Mesothelial cell of epicardium (in vitro differentiated cells): ENCODE measurements at regions not wholly inside any gene's neighbourhood (a gene's known extent, or its start where the extent isn't known, plus 50 kb on each side); places are given as distances from the start of the nearest gene placed in this dataset.

Source experiments
- DNase-seq, 2 experiments: peaks; one replicate each; pipeline ENCODE4 v3.0.0; 2021; ENCODE audit warnings: low spot score in 2 of 2; ENCODE audit not compliant: unreplicated experiment in 2 of 2
- H3K27ac Mint-ChIP-seq: 2 replicates; pipeline ENCODE4 v1.8.0; 2021; ENCODE audit warnings: mixed read lengths
- H3K27me3 Mint-ChIP-seq: 2 replicates; pipeline ENCODE4 v1.8.0; 2021; ENCODE audit warnings: low read depth, mixed read lengths
- H3K36me3 Mint-ChIP-seq: 2 replicates; pipeline ENCODE4 v1.8.0; 2021; ENCODE audit warnings: mixed read lengths
- H3K4me1 Mint-ChIP-seq: 2 replicates; pipeline ENCODE4 v1.8.0; 2021; ENCODE audit warnings: mixed read lengths
- H3K4me3 Mint-ChIP-seq: 2 replicates; pipeline ENCODE4 v1.8.0; 2021; ENCODE audit warnings: mild to moderate bottlenecking, moderate library complexity, mixed read lengths
- H3K9me3 Mint-ChIP-seq: 2 replicates; pipeline ENCODE4 v1.8.0; 2021; ENCODE audit warnings: mixed read lengths
- TF ChIP-seq, protein P1 (sequence below): fragments of 200-600 bp; sonication (generic); IDR thresholded peaks from one replicate; pipeline ENCODE4 v1.5.0; 2021; ENCODE audit warnings: antibody characterized with exemption; ENCODE audit not compliant: unreplicated experiment

GRCh38 chr7:41098846-41099245, 604.0 kb downstream of the INHBA start:
- no peaks in the 10 kb centered on the region for H3K27me3 Mint-ChIP-seq
- no peak overlapping the region for H3K27ac Mint-ChIP-seq
- DNase-seq, result no peak
- H3K36me3 Mint-ChIP-seq, result peaks cover 2% of the 10 kb centered on the region
- peaks cover 21% of the 10 kb centered on the region for H3K4me1 Mint-ChIP-seq
- TF ChIP-seq, protein P1, sequence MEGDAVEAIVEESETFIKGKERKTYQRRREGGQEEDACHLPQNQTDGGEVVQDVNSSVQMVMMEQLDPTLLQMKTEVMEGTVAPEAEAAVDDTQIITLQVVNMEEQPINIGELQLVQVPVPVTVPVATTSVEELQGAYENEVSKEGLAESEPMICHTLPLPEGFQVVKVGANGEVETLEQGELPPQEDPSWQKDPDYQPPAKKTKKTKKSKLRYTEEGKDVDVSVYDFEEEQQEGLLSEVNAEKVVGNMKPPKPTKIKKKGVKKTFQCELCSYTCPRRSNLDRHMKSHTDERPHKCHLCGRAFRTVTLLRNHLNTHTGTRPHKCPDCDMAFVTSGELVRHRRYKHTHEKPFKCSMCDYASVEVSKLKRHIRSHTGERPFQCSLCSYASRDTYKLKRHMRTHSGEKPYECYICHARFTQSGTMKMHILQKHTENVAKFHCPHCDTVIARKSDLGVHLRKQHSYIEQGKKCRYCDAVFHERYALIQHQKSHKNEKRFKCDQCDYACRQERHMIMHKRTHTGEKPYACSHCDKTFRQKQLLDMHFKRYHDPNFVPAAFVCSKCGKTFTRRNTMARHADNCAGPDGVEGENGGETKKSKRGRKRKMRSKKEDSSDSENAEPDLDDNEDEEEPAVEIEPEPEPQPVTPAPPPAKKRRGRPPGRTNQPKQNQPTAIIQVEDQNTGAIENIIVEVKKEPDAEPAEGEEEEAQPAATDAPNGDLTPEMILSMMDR, result no peak
- H3K9me3 Mint-ChIP-seq, result peaks cover 12% of the 10 kb centered on the region
- no peak overlapping the region for H3K4me3 Mint-ChIP-seq

GRCh38 chr7:41098402-41098801, 604.5 kb downstream of the INHBA start:
- Mint-ChIP-seq H3K4me1 (peaks cover 23% of the 10 kb centered on the region), H3K9me3 (peaks cover 7% of the 10 kb centered on the region), H3K27me3 (no peaks in the 10 kb centered on the region), H3K27ac (no peak overlapping the region), H3K36me3 (peaks cover 2% of the 10 kb centered on the region), H3K4me3 (no peak overlapping the region)
- TF ChIP-seq, protein P1, result no peak
- no peak for DNase-seq

GRCh38 chr7:41097501-41097900, 605.4 kb downstream of the INHBA start:
- DNase-seq, result no peak
- H3K27me3 Mint-ChIP-seq, result no peaks in the 10 kb centered on the region
- TF ChIP-seq, protein P1, result no peak
- no peak overlapping the region for H3K4me3 Mint-ChIP-seq
- H3K27ac Mint-ChIP-seq, result no peak overlapping the region
- H3K36me3 Mint-ChIP-seq, result no peaks in the 10 kb centered on the region
- peaks cover 3% of the 10 kb centered on the region for H3K9me3 Mint-ChIP-seq
- peaks cover 31% of the 10 kb centered on the region for H3K4me1 Mint-ChIP-seq

DNA sequence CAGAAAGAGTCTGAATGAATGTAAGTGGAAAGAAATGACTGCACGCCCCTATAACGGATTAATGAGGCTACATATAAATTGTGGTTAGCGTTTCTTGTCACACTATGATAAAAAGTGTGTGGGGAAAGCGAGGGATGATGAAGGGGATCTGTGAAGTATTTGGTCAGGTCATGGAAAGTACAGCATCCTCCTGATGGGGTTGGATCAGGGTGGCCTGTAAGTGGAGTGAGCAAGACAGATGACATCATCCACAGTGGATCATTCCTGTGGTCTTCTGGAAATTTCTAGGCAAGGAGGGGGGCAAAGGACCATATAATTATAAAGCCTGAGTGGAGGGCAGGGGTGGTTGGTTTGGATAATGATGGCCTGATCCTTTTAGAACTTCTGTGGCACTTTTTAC, 606.0 kb downstream of the INHBA start:
- H3K4me1 Mint-ChIP-seq, result peaks cover 35% of the 10 kb centered on the region
- DNase-seq, result no peak
- no peak overlapping the region for H3K27ac Mint-ChIP-seq
- H3K9me3 Mint-ChIP-seq, result peaks cover 7% of the 10 kb centered on the region
- TF ChIP-seq, protein P1, result no peak
- no peak overlapping the region for H3K4me3 Mint-ChIP-seq
- no peaks in the 10 kb centered on the region for H3K36me3 Mint-ChIP-seq
- H3K27me3 Mint-ChIP-seq, result no peaks in the 10 kb centered on the region

DNA sequence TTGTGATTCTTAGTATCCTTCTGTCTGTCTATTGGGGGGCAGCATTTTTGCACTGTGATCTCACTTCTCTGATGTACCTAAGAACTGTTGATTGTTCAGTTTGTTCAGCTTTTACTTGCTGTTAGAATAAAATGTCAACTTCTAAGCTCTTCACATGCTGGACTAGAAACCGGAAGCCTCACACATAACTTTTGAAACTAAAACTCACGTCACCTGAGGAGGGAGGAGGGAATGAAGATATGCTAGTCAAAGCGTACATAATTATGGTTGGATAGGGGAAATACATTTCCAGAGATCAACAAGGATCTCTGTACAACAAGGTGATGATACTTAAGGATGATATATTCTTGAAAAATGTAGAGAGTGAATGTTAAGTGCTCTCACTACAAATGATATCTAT, 609.7 kb downstream of the INHBA start:
- TF ChIP-seq, protein P1, result no peak
- peaks cover 19% of the 10 kb centered on the region for H3K4me1 Mint-ChIP-seq
- no peak overlapping the region for H3K4me3 Mint-ChIP-seq
- no peaks in the 10 kb centered on the region for H3K27me3 Mint-ChIP-seq
- H3K27ac Mint-ChIP-seq, result peak overlapping the region; percentile 84
- DNase-seq, result no peak
- peaks cover 20% of the 10 kb centered on the region for H3K9me3 Mint-ChIP-seq
- H3K36me3 Mint-ChIP-seq, result peaks cover 9% of the 10 kb centered on the region

DNA sequence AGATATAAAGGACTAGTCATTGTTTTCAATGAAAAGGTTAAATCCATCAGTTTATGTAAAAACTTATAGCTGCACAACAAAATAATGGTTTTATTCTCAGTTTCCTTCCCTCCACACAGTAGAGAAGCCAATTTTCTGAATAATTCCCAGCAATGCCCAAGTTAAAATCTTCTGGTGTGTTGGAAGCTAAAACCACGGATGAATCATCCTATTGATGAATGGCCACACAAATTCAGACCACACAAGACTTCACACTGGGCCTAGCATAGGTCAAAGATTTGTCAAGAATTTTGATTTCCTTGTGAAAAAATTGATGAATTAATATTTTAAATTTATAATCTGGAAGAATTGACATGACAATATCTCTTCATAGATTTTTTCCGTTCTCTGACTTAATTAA, 617.6 kb downstream of the INHBA start:
- Mint-ChIP-seq H3K27me3 (no peaks in the 10 kb centered on the region), H3K36me3 (peaks cover 11% of the 10 kb centered on the region), H3K4me1 (peaks cover 12% of the 10 kb centered on the region), H3K4me3 (no peak overlapping the region), H3K27ac (no peak overlapping the region), H3K9me3 (peaks cover 22% of the 10 kb centered on the region)
- TF ChIP-seq, protein P1, result no peak
- no peak for DNase-seq
